IMR-90 (cell line): ENCODE measurements at regions not wholly inside any gene's neighbourhood (a gene's known extent, or its start where the extent isn't known, plus 50 kb on each side); places are given as distances from the start of the nearest gene placed in this dataset.

Experiments used
- ATAC-seq: fragments of 200-7000 bp; cut with Tn5 transposase; 2 replicates; pipeline ENCODE4 v1.9.1; 2020; ENCODE audit warnings: low read depth, mild to moderate bottlenecking, moderate library complexity
- BruUV-seq: library from RNA; stranded (reverse); fragments of 400-500 nt; replicated peaks from 2 replicates; lab custom pipeline; 2021; lab: Mats Ljungman, UMichigan
- CTCF ChIA-PET: fragments of 300-600 bp; formaldehyde crosslinking; extraction: SDS; loops from one replicate; lab custom pipeline; 2021; ENCODE audit warnings: antibody characterized with exemption; lab: Yijun Ruan, JAX
- POLR2A ChIA-PET: fragments of 300-600 bp; sonication (Branson Sonifier 250); formaldehyde crosslinking; loops from one replicate; lab custom pipeline; 2022; ENCODE audit warnings: antibody characterized with exemption; ENCODE audit not compliant: unreplicated experiment; lab: Charles Lee
- DNase-seq: peaks from one replicate; pipeline ENCODE4 v3.0.0; 2013
- H2AFZ ChIP-seq: replicated peaks from 2 replicates; pipeline ENCODE3; 2013; ENCODE audit warnings: low read length, mild to moderate bottlenecking; ENCODE audit not compliant: poor library complexity
- H2AK5ac ChIP-seq: 2 replicates; pipeline ENCODE4 v1.6.1; 2013; ENCODE audit warnings: low read depth, low read length, inconsistent platforms
- H2AK9ac ChIP-seq: replicated peaks from 2 replicates; pipeline ENCODE3; 2013; ENCODE audit warnings: mild to moderate bottlenecking, low read depth, low read length, moderate library complexity; ENCODE audit not compliant: poor library complexity
- H2BK120ac ChIP-seq: 2 replicates; pipeline ENCODE4 v1.6.1; 2013; ENCODE audit warnings: low read depth, low read length, inconsistent platforms
- H2BK15ac ChIP-seq: 3 replicates; pipeline ENCODE4 v1.6.1; 2013; ENCODE audit warnings: low read depth, low read length, inconsistent platforms
- H2BK20ac ChIP-seq: 2 replicates; pipeline ENCODE4 v1.6.1; 2013; ENCODE audit warnings: low read depth, mild to moderate bottlenecking, inconsistent platforms, low read length, moderate library complexity
- H2BK5ac ChIP-seq: 2 replicates; pipeline ENCODE4 v1.6.1; 2013; ENCODE audit warnings: mild to moderate bottlenecking, low read depth, low read length, inconsistent platforms; ENCODE audit not compliant: poor library complexity, severe bottlenecking
- H3K14ac ChIP-seq: replicated peaks from 2 replicates; pipeline ENCODE4 v1.6.1; 2013; ENCODE audit warnings: low read depth, low read length, inconsistent platforms
- H3K18ac ChIP-seq: 2 replicates; pipeline ENCODE4 v1.6.1; 2013; ENCODE audit warnings: low read depth, low read length, control low read depth
- H3K23ac ChIP-seq: 2 replicates; pipeline ENCODE4 v1.6.1; 2013; ENCODE audit warnings: low read depth, low read length, inconsistent platforms
- H3K27ac ChIP-seq: 2 replicates; pipeline ENCODE4 v1.5.1; 2013; ENCODE audit warnings: mild to moderate bottlenecking, control low read depth, low read length; ENCODE audit not compliant: insufficient read depth
- H3K27me3 ChIP-seq: 2 replicates; pipeline ENCODE4 v1.6.1; 2013; ENCODE audit warnings: low read length; ENCODE audit not compliant: control insufficient read depth, insufficient read depth
- H3K36me3 ChIP-seq: 2 replicates; pipeline ENCODE4 v1.6.1; 2013; ENCODE audit warnings: low read length, mixed read lengths; ENCODE audit not compliant: control insufficient read depth, insufficient read depth
- H3K4ac ChIP-seq: 2 replicates; pipeline ENCODE4 v1.6.1; 2013; ENCODE audit warnings: low read depth, low read length, inconsistent platforms
- H3K4me1 ChIP-seq: 2 replicates; pipeline ENCODE4 v1.6.1; 2013; ENCODE audit warnings: low read length, mixed read lengths; ENCODE audit not compliant: control insufficient read depth, insufficient read depth
- H3K4me2 ChIP-seq: 2 replicates; pipeline ENCODE4 v1.6.1; 2013; ENCODE audit warnings: low read depth, mild to moderate bottlenecking, control low read depth, low read length, moderate library complexity
- H3K4me3 ChIP-seq: 2 replicates; pipeline ENCODE4 v1.5.1; 2013; ENCODE audit warnings: low read depth, mild to moderate bottlenecking, control low read depth, low read length, moderate library complexity; ENCODE audit not compliant: insufficient read depth
- H3K56ac ChIP-seq: 2 replicates; pipeline ENCODE4 v1.6.1; 2013; ENCODE audit warnings: low read length, inconsistent platforms; ENCODE audit not compliant: insufficient read depth; ENCODE audit errors: extremely low read depth
- H3K79me1 ChIP-seq, 2 experiments: 2 replicates each; pipeline ENCODE4 v1.6.1; 2013; ENCODE audit warnings: low read length in 2 of 2, inconsistent platforms in 1 of 2, low read depth in 1 of 2
- H3K9ac ChIP-seq: 2 replicates; pipeline ENCODE4 v1.6.1; 2013; ENCODE audit warnings: low read depth, low read length, control low read depth
- H3K9me1 ChIP-seq: 2 replicates; pipeline ENCODE4 v1.6.1; 2013; ENCODE audit warnings: low read length, inconsistent platforms; ENCODE audit not compliant: insufficient read depth
- H3K9me3 ChIP-seq: 2 replicates; pipeline ENCODE4 v1.6.1; 2013; ENCODE audit warnings: low read length; ENCODE audit not compliant: control insufficient read depth, insufficient read depth
- H4K20me1 ChIP-seq: 2 replicates; pipeline ENCODE4 v1.6.1; 2013; ENCODE audit warnings: low read length, inconsistent platforms; ENCODE audit not compliant: insufficient read depth
- H4K5ac ChIP-seq: 2 replicates; pipeline ENCODE4 v1.6.1; 2013; ENCODE audit warnings: mild to moderate bottlenecking, low read depth, low read length, control low read depth
- H4K8ac ChIP-seq, 2 experiments: 2 replicates each; pipeline ENCODE4 v1.6.1; 2013; ENCODE audit warnings: low read depth in 2 of 2, low read length in 2 of 2, control low read depth in 1 of 2, inconsistent platforms in 1 of 2
- H4K91ac ChIP-seq: 2 replicates; pipeline ENCODE4 v1.6.1; 2013; ENCODE audit warnings: low read depth, low read length, inconsistent platforms; ENCODE audit not compliant: insufficient read depth
- BHLHE40 ChIP-seq: fragments of 150-350 bp; IDR thresholded peaks from 2 replicates; pipeline ENCODE4 v1.6.1; 2016; ENCODE audit warnings: mild to moderate bottlenecking, low read depth, low read length
- NFE2L2 ChIP-seq: fragments of 150-350 bp; IDR thresholded peaks from 2 replicates; pipeline ENCODE4 v1.6.1; 2016; ENCODE audit warnings: low read depth, mild to moderate bottlenecking, low read length
- WGBS, 2 experiments: methylation state at CpG; one replicate each; pipeline versions ENCODE4 v1.1.5 to v1.1.7; 2013; ENCODE audit warnings: missing lambda C conversion rate in 2 of 2; ENCODE audit not compliant: insufficient read length in 1 of 2; ENCODE audit errors: extremely low coverage in 2 of 2; 5-methylcytosine and 5-hydroxymethylcytosine counted together
- dilution Hi-C: fragments of 300-500 bp; cut with HindIII; formaldehyde crosslinking; loops from one replicate; pipeline ENCODE4 v1.14.3; 2018; ENCODE audit warnings: low sequenced_read_pairs; ENCODE audit not compliant: unreplicated experiment
- in situ Hi-C: fragments of 300-500 bp; cut with MboI; formaldehyde crosslinking; loops from 3 replicates; pipeline ENCODE4 v1.14.3; 2019; ENCODE audit warnings: low sequenced_read_pairs, inconsistent platforms, mixed read lengths
- intact Hi-C: fragments of 100-400 bp; cut with micrococcal nuclease; formaldehyde crosslinking; loops from 2 replicates; pipeline ENCODE4 v1.10.0; 2022

DNA sequence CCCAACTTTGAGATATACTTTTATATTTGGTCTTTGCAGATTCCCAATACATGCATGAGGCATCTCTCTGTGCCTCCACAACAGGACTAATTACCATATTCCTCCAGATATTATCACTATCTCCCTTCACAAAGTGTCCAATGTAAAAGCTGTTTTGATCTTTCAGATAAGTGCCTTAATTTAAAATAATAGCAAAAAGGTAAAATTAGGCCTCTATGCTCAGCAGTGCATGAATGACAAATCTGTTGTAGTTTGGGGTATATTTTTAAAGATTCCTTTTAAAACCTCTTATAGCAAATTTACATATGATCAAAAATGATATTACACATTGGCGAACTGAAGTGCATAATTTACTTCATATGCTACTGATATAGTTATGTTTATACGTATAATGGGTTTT, 369.2 kb upstream of the CCNH start:
- Histone ChIP-seq H3K4ac (no peak overlapping the region), H3K23ac (no peak overlapping the region), H2AK9ac (no peak overlapping the region), H3K18ac (no peak overlapping the region), H2BK15ac (no peak overlapping the region), H2BK20ac (no peak overlapping the region), H3K79me1 (no peaks in the 10 kb centered on the region), H3K36me3 (no peaks in the 10 kb centered on the region), H3K56ac (no peak overlapping the region), H3K9ac (no peak overlapping the region), H3K4me2 (no peak overlapping the region), H4K20me1 (no peaks in the 10 kb centered on the region), H3K9me1 (no peaks in the 10 kb centered on the region), H4K91ac (no peak overlapping the region), H2BK120ac (no peak overlapping the region), H3K9me3 (no peaks in the 10 kb centered on the region), H4K8ac (no peak overlapping the region), H4K5ac (no peak overlapping the region), H2BK5ac (no peak overlapping the region), H3K27ac (no peak overlapping the region), H3K4me3 (no peak overlapping the region), H3K4me1 (no peaks in the 10 kb centered on the region), H3K14ac (no peak overlapping the region), H2AFZ (no peak overlapping the region), H3K27me3 (no peaks in the 10 kb centered on the region; the same call in 1 of the 2 replicates), H2AK5ac (no peak overlapping the region)
- DNase-seq, result no peak
- CTCF ChIA-PET, result interaction anchor here (0.6 to 2.5 kb wide), 15 partner anchors 11 to 942 kb away, joined by 3 to 22 read pairs (median 5); no protein-coding TSS in a partner anchor
- BruUV-seq, result no TSS peak
- WGBS, 2 experiments, result no CpG with 5 or more reads among the region's 2 CpGs
- TF ChIP-seq NFE2L2, result no peak
- no peak for TF ChIP-seq BHLHE40
- dilution Hi-C loops (no loop called here), intact Hi-C loops (loop anchor here (1.0 kb wide), 5 partner anchors 359 to 942 kb away; no protein-coding TSS in a partner anchor), in situ Hi-C loops (loop anchor here (10.0 kb wide), 1 partner anchor 903 kb away; no protein-coding TSS in a partner anchor)
- ATAC-seq, result no peak
- POLR2A ChIA-PET, result no interaction called here
